GM19452 (cell line): ENCODE measurements at regions not wholly inside any gene's neighbourhood (a gene's known extent, or its start where the extent isn't known, plus 50 kb on each side); places are given as distances from the start of the nearest gene placed in this dataset.
"Not testable (repeated sequence)": the region's sequence is repeated elsewhere in the genome, so short reads cannot be mapped to it uniquely, and the experiment has no call there.

ENCODE experiments used
- ATAC-seq: cut with Tn5 transposase; IDR thresholded peaks from one replicate; pipeline ENCODE4 v1.9.1; 2021; ENCODE audit not compliant: unreplicated experiment

DNA sequence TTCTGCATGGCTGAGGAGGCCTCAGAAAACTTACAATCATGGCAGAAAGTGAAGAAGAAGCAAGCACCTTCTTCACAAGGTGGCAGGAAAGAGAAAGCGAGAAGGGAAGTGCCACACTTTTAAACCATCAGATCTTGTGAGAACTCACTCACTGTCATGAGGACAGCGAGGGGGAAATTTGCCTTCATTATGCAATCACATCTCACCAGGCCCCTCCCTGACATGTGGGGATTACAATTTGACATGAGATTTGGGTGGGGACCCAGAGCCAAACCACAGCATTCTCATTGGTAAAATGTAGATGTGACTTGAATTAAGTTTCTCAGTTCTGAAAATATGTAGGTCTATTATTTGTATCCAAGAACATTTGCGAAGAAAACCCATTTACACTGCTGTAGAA lies 854.8 kb downstream of the EPHA4 start:
- no peak for ATAC-seq

DNA sequence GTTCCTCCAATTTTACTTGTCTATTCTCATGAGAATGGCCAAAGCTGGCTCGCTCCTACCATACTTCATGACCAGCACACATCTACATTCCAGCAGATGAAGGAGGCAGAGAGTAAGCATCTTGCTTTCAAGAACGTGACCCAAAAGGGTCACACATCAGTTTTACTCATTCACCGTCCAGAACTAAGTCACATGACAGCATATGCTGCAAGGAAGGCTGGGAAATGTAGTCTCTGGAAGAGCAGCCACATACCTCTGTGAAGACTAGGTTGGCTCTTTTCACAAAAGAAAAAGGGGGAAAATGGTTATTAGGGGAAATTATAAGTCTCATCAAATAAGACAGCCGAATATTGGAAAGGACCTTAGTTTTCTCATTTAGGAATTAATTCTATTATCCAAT lies 835.3 kb downstream of the EPHA4 start:
- no peak for ATAC-seq

DNA sequence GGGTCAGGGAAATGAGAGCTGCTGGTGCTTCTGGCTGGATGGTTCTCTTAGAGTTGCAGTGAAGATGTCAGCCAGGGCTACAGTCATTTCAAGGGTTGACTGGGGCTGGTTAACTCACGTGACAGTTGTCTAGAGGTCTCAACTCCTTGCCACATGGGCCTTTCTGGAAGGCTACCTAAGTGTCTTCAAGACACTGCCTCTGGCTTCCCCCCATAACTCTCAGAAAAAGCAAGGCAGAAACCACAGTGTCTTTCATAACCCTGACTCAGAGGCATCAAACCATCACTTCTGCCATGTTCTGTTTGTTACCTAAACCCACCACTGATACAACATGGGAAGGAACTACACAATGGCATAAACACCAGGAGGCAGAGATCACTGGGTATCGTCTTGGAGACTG lies 828.9 kb downstream of the EPHA4 start:
- ATAC-seq: no peak

DNA sequence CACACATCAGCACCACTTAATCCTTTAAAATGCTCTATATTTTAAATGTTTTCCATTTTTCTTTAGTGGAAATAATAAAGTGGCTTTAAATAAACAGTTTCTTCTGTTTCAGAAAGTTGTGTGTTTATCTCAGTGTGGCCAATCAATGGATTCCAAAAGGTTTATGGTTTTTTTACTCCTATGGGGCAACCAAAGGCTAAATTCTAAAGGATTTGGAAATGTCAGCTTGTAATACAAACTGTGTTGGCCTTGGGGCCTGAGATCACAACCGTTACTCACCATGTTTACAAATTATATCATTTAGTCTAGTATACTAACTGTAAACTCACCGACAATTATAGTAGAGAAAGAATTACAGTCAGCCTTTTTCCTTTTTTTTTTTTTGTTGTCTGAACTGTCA lies 827.2 kb downstream of the EPHA4 start:
- ATAC-seq: no peak

DNA sequence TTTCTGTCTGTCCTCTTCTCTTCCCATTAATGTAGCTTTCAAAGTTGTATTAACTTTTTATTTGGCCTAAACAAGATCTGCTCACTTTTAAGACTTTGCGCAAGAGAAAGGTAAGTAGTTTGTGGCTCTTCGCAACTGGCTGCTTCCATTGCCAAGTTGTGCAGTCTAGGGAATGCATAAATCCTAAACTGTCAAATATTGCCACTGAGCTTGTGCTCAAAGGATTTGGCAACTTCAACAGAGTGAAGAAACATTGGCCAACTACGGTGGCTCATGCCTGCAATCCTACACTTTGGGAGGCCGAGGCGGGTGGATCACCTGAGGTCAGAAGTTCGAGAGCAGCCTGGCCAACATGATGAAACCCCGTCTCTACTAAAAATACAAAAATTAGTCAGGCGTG lies 826.4 kb downstream of the EPHA4 start:
- no peak for ATAC-seq

DNA sequence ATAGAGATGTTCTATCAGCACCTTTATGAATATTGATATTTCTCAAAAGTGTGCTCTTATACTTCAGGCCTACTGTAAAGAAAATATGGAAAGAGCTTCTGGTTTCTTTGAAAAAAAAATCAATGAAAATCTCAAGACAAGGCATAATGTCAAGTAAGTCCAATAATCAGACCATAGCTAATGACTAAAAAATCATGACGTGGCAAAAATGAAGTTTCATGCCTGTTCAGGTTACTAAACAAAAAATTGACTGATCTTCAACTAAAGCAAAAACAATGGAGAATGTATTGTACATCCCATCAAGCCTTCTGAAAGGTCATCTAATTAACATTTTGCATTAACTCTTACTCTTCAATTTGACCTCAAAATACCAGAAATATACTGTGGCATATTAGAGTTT lies 824.4 kb downstream of the EPHA4 start:
- ATAC-seq: no peak

DNA sequence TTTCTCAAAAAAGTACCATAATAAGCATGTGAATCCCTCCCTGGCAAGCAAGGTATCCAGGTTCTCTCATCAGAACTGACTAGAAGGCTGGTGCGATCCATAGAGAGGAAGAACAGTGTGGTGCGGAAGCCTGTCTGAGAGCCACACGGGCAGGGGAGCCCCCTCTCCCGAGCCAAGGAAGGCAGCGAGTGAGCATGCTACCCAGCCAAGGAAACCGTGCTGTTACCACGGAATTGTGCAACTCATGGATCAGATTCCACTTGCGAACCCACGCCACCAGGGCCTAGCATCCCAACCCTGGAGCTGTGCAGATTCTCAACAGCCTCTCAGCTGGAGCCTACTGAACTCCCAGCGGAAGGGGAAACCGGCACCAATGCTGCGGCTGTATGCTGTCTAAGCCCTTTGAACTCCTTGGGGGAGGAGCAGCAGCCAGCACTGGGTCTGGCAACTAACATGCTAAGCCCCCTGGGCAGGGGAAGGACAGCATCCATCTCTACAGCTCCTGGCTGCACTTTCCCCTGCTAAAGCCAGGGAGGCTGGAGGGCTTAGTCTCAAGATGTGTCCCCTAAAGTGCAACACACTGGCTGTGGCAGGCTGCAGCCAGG lies 823.1 kb downstream of the EPHA4 start:
- no peak for ATAC-seq

DNA sequence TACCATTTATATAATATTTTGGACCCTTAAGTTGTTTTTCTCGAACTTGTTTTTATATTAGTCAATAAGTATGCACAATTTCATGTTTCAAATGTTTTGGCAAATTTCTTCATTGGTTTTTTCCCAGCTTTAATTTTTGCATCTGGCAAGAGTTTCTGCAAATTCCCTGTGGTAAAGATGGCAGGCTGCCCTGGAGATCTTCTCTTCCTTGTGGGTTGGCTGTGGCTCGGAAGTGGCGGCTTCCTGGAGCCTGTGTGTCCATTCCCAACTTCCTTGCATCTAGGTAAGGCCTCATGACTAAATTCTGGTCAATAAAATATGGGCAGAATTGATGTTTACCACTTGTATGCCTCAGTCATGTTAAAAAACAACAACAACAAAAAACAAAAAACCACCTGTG lies 818.6 kb downstream of the EPHA4 start:
- ATAC-seq: no peak

DNA sequence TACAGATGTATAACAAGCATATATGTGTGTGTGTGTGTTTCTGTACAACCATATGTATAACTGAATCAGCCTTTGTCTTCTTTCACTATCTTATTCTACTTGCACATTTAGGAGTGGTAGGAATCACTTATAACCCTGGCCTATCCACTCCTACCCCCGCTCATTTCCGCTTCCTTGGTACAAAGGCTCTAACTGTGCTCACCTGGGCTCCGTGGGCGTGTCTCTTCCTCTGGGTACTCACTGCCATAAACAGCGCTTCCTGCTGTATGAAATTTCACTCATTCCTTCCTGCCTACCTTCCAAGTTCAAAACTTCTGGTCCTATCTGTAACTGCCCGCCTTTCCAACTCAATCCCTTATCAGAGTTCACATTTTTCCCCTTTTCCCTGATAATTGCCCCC lies 815.5 kb downstream of the EPHA4 start:
- ATAC-seq: no peak

DNA sequence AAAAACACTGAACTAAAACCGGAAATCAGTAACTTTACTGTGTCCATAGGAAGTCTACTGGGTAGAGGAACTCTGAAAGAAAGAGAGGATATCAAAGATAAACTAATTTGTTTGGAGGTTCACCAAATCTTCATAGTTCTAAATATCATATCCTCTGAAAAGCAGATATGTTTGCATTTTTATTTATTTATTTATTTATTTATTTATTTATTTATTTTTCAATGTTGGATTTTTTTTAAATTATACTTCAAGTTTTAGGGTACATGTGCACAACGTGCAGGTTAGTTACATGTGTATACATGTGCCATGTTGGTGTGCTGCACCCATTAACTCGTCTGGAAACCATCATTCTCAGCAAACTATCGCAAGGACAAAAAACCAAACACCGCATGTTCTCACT lies 813.7 kb downstream of the EPHA4 start:
- ATAC-seq: not testable (repeated sequence)

DNA sequence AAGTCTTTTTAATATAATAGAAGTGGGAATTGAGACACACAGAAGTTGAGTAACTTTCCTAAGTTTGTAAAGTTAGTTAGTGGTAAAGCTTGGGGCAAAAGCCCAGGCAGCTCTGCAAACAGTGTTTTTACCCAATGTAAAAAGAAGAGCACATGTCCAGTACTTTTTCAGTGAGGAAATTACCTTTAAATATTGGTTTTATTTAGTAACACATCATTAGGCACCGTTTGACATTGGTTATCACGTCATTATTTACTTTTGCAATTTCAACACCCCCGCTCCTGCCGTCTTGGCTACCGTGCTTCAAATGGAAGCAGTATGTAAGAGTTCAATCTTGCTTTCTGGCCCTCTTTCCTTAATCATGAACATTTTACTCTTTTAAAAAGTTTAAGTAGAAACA lies 807.9 kb downstream of the EPHA4 start:
- ATAC-seq: no peak

DNA sequence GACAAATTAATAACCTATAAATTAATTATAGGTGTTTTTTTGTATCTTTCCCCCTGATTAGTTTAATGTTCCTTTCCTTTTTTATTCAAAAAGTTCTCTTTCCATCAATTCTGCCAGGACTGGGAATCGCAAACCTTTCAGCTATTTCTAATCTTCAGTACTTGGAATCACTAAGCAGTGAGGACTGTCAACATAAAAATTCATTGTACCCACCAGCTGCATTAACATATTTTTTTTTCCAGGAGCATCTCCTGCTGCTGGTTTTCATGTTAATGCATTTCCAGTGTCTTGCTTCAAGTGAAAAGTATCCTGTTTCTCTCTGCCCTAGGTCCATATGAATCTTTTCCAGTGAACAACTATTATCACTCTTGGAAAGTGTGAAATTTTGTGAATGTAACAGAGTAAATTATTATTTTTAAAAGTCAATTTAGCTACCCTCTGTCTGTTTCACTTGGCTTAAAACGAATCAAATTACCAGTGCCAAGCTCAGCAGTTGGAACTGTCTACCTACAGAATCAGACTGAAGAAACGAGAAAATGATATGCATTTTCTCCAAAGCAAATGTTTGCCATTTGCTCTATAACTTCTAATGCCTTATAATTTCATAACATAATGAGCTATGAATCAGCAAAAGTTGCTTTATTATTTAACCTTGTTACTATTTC lies 804.4 kb downstream of the EPHA4 start:
- ATAC-seq: no peak

DNA sequence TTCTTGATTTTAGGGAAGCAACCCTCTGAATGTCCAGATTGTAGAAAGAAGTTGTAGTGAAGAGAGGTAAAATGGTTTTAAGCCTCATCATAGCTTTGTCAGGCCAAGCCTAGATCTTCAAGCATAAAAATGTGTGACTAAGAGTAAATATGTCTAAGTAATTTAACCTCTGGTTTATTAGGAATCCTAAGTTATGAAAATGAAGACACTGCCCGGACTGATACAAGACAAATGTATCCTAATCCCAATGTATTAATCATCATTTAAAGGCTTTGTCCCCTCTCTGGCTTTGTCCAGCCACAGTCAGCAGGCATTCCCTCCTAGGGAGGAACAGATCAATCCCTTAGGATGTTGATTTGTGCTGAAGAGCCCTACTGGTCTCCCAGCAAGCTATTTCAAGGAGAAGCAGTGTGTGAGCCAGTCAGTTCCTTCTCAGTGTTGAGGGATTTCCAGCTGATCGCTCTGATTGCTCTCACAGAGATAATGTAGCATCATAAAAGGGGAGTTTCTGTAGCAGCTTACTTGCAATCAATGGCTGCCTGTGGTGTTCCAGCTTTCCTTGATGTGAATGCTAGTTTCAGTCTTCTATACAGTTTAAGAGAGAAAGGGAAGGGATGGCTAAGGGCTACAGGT lies 796.1 kb downstream of the EPHA4 start:
- no peak for ATAC-seq

DNA sequence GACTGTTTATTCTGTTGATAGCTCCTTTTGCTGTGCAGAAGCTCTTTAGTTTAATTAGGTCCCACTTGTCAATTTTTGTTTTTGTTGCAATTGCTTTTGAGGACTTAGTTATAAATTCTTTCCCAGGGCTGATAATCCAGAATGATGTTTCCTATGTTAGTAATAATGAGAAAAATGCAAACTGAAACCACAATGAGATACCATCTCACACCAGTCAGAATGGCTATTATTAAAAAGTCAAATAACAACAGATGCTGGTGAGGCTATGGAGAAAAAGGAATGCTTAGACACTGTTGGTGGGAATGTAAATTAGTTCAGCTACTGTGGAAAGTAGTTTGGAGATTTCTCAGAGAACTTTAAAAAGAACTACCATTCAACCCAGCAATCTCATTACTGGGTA lies 793.0 kb downstream of the EPHA4 start:
- ATAC-seq: not testable (repeated sequence)

DNA sequence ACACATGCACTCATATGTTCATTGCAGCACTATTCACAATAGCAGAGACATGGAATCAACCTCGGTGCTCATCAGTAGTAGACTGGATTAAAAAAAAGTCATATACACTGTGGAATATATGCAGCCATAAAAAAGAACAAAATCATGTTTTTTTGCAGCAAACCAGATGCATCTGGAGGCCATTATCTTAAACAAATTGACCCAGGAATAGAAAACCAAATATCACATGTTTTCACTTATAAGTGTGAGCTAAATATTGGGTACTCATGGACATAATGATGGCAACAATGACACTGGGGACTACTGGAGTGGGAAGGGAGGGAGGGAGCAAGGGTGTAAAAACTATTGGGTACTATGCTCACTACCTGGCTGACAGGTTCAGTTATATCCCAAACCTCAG lies 792.6 kb downstream of the EPHA4 start:
- no peak for ATAC-seq

DNA sequence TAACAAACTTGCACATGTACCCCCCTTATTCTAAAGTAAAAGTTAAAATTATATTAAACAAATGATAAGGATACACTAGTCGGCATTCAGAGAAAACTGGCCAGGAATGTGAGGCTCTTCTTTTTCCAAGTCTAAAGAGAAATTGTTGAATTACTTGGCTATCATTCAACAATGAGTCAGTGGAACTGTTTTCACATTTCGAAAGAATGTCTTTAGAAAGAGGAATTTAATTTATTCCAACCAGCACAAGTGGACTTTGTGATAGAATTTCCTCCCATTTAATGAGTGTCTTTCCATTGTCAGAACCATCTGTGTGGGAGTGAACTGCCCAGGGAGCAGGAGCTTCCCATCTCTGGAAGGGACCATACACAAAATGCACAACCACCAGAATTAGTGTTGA lies 792.2 kb downstream of the EPHA4 start:
- no peak for ATAC-seq

DNA sequence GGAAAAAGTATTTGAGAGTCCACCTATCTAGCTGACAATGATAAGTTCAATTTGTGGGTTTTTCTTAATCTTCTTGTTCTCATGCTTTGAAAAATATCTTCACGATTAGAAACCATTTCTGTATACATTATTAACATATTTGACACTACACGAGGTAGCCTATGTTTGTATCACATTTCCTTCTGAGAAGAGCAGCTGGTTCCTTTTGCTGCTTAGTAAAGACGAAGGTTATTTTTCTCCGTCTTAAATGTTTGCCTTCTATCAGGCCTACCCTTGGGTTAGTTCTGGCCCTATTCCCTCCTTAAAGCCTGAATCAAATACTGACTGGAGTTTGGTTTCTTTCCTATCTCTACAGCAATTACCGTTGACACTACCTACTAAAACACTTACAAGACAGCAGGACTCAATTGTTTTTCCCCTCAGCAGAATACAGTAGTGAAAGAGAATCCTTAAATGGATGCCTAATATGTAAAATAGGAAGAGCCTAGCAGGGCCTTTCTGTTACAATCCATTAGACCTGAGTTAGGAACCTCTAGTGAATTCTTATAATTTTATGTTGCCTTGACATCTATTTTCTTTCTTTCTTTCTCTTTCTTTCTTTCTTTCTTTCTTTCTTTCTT lies 790.4 kb downstream of the EPHA4 start:
- ATAC-seq: no peak

DNA sequence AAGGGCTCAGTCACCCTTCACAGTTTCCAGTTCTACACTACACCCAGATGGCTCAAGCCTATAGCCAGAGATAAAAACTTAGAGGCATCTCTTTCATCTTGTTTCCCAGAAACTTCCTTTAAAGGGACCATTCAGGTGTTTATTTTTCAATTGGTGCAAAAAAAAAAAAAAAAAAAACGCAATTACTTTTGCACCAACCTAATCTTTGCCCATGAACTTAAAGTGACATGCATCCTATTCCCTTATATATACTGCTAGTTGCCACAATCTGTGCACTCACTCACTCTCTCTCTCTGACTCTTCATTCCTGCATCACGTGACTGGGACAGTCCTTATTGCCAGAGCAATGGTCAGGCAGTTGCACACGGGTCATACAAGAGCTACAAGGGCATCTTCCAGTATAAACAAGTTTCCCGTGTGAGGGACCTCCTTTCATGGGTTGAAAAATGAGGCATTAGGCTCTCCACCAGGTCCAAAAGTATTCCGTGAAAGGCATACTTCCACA lies 789.4 kb downstream of the EPHA4 start:
- no peak for ATAC-seq

DNA sequence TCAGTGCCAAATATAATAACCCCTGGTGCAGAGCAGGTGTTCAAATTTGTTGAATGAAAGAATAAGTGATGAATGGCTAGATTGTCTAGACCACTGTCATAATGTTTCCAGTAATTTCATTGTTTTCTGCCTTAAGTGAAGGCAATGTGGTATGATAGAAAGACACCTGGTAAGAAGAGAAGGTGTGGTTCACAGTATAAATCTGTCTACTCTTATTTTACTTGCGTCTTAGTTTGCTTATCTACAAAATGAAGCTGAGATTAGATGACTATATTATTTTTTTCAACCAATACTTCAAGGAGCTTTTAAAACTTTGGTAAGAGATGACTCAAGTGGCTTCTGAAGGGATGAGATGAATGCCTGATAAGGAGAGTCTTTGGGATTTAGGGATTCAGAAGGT lies 788.4 kb downstream of the EPHA4 start:
- no peak for ATAC-seq

DNA sequence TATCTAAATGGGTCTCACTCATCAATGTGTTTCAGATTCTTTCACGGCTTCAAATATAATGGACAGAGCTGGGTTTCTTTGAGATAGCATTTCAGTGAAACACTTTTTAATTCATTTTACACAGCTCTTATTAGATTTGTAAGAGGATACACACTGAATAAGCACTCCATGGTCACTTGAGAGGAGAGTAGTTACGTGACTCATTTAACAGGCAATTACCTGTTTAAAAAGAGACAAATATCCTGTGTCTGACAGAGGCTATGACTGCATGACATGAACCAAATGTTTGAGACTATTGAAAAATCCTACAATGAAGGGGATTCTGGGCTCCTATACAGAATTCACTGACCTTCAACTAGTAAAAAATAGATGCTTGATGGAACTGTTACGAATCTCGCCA lies 786.9 kb downstream of the EPHA4 start:
- ATAC-seq: no peak

DNA sequence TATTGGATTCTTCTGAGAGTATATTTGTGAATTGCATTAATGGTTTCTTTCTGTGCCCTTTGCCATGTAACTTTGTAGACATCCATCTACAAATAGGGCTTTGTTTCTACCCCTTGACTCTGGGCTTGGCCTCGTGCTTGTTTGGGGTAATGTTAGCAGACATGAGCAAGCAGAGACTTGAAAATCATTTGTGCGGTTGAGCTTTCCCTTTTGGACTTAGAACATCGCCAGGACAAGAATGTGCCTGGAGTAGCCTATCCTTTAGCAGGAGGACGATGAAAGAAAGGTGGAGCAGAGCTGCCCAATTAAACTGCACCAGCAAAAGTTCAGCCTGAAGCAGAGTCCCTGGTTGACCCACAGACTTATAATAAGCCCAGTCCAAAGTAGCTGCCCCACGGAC lies 785.9 kb downstream of the EPHA4 start:
- ATAC-seq: no peak

DNA sequence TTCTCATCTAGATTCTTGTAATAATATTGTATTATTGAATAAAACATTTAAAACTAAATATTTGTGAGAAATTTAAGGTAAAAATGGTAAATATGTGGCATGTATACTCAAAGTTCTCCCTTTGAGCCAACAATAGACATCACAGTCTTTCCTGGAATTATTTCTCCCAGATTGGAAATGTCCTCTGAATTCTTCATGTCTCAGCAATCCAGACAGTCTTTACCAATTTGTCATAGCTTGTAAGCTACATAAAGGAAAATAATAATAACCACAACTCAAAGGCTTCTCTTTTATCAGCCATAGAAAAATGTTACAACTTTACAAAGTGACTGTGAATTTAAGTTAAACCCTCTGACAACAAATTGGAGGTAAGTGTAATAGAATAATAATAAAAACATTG lies 784.9 kb downstream of the EPHA4 start:
- no peak for ATAC-seq
